ENCODE measurements at regions not wholly inside any gene's neighbourhood (a gene's known extent, or its start where the extent isn't known, plus 50 kb on each side); places are given as distances from the start of the nearest gene placed in this dataset.

DNA sequence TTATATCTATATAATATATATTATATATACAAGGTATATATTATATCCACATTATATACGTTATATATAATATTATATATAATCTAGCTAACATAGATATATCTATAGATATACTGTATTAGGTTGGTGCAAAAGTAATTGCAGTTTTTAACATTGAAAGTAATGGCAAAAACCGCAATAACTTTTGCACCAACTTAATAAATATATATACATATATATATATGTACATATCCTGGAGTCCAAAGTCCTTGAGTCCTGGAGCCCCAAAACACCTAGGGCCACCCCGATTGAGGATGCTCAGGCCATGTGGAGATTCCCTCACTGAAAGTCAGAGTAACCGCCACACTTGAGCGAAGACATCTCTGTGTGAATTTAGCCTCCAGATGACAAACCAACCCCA lies 408.2 kb upstream of the AUTS2 start:
- Histone ChIP-seq H3K4me3 (ENCODE audit: low read length) (no peak overlapping the region), H3K4me1 (ENCODE audit: insufficient read depth, low read length) (no peaks in the 10 kb centered on the region), H3K36me3 (ENCODE audit: insufficient read depth, low read length) (no peaks in the 10 kb centered on the region), H3K27me3 (ENCODE audit: insufficient read depth, low read length) (no peaks in the 10 kb centered on the region), H3K27ac (ENCODE audit: low read depth, low read length) (no peak overlapping the region), H3K9ac (ENCODE audit: low read depth, low read length) (no peak overlapping the region), H3K9me3 (ENCODE audit: insufficient read depth, low read depth, low read length) (no peaks in the 10 kb centered on the region)
- 98% methylated on average over 3 of the region's 5 CpGs for WGBS

DNA sequence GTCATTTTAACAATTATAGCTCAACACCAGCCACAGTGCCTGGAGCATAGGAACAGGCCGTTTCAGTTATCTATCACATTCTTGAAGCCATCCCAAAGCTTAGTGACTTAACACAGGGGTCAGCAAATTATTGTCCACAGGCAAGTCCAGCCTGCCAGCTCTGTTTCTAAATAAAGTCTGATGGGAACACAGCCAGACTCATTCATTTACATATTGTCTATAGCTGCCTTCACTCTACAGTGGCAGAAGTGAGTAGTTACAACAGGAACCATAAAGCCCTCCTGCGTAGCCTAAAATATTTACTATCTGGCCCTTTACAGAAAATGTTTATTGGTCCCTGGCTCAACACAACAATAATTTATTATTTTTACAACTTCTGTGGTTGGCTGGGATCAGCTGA lies 407.5 kb upstream of the AUTS2 start:
- Histone ChIP-seq H3K4me3 (ENCODE audit: low read length) (no peak overlapping the region), H3K36me3 (ENCODE audit: insufficient read depth, low read length) (no peaks in the 10 kb centered on the region), H3K27ac (ENCODE audit: low read depth, low read length) (no peak overlapping the region), H3K9ac (ENCODE audit: low read depth, low read length) (no peak overlapping the region), H3K27me3 (ENCODE audit: insufficient read depth, low read length) (no peaks in the 10 kb centered on the region), H3K9me3 (ENCODE audit: insufficient read depth, low read depth, low read length) (no peaks in the 10 kb centered on the region), H3K4me1 (ENCODE audit: insufficient read depth, low read length) (no peaks in the 10 kb centered on the region)
- 88% methylated on average over 2 of the region's 2 CpGs for WGBS

- Histone ChIP-seq H3K36me3 (ENCODE audit: insufficient read depth, low read length) (no peaks in the 10 kb centered on the region), H3K4me3 (ENCODE audit: low read length) (no peak overlapping the region), H3K9me3 (ENCODE audit: insufficient read depth, low read depth, low read length) (no peaks in the 10 kb centered on the region), H3K27ac (ENCODE audit: low read depth, low read length) (no peak overlapping the region), H3K9ac (ENCODE audit: low read depth, low read length) (no peak overlapping the region), H3K27me3 (ENCODE audit: insufficient read depth, low read length) (no peaks in the 10 kb centered on the region), H3K4me1 (ENCODE audit: insufficient read depth, low read length) (no peaks in the 10 kb centered on the region)
- WGBS, result 90% methylated on average over 1 of the region's 3 CpGs
These were observed 406.1 kb upstream of the AUTS2 start for GRCh38 chr7:69192134-69192533.

GRCh38 chr7:69193061-69193460 lies 405.2 kb upstream of the AUTS2 start:
- no peaks in the 10 kb centered on the region for H3K27me3 ChIP-seq (ENCODE audit: insufficient read depth, low read length)

DNA sequence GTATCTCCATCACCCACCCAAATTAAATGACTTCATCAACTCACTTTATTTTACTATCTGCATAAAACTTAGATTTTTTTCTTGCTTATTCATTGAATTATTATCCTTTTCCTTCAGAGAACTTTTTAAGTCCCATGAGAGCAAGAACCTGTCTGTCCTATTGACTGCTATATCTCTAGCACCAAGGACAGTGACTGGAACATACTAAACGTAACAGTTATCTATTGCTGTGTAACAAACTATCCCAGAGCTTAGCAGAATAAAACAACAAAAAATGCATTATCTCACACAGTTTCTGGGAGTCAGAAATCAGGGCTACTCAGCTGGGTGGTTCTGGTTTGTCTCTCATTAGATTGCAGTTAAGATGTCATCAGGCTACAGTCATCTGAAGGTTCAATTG lies 401.7 kb upstream of the AUTS2 start:
- no peaks in the 10 kb centered on the region for H3K27me3 ChIP-seq (ENCODE audit: insufficient read depth, low read length)
- H3K9me3 ChIP-seq (ENCODE audit: insufficient read depth, low read depth, low read length), result peaks cover 5% of the 10 kb centered on the region; the same call in 1 of the 2 replicates
- no peaks in the 10 kb centered on the region for H3K4me1 ChIP-seq (ENCODE audit: insufficient read depth, low read length)
- no peaks in the 10 kb centered on the region for H3K36me3 ChIP-seq (ENCODE audit: insufficient read depth, low read length)
- no peak overlapping the region for H3K9ac ChIP-seq (ENCODE audit: low read depth, low read length)
- no peak overlapping the region for H3K27ac ChIP-seq (ENCODE audit: low read depth, low read length)
- H3K4me3 ChIP-seq (ENCODE audit: low read length), result no peak overlapping the region
- WGBS, result 93% methylated on average over 1 of the region's 1 CpG

More at GRCh38 chr7:69193061-69193460, 405.2 kb upstream of the AUTS2 start:
- no peak overlapping the region for H3K4me3 ChIP-seq (ENCODE audit: low read length)
- H3K9ac ChIP-seq (ENCODE audit: low read depth, low read length), result no peak overlapping the region
- H3K9me3 ChIP-seq (ENCODE audit: insufficient read depth, low read depth, low read length), result 0 out of 2 replicates have a peak, but pooled peaks cover 3% of the 10 kb centered on the region
- 93% methylated on average over 4 of the region's 4 CpGs for WGBS
- no peaks in the 10 kb centered on the region for H3K36me3 ChIP-seq (ENCODE audit: insufficient read depth, low read length)
- no peak overlapping the region for H3K27ac ChIP-seq (ENCODE audit: low read depth, low read length)
- H3K4me1 ChIP-seq (ENCODE audit: insufficient read depth, low read length), result no peaks in the 10 kb centered on the region

DNA sequence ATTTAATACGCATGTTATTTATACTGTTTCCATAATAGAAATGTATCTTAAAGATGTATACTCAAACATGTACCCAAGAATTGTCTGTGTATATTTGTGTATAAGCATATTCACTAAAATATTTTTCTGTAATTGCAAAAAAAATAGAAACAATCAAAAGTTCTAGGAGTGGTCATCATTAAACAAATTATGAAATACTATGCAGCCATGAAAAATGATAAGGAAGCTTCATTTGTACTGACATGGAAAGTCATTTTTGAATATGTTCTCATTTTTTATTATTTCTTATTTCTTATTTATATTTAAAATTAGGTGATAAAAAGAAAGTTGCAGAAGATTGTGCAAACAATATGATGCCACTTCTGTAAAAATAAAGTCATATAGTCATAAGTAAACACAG lies 400.0 kb upstream of the AUTS2 start:
- no peaks in the 10 kb centered on the region for H3K27me3 ChIP-seq (ENCODE audit: insufficient read depth, low read length)
- no peak overlapping the region for H3K27ac ChIP-seq (ENCODE audit: low read depth, low read length)
- H3K4me1 ChIP-seq (ENCODE audit: insufficient read depth, low read length), result no peaks in the 10 kb centered on the region
- WGBS, result no CpG with 5 or more reads among the region's 1 CpG
- H3K9me3 ChIP-seq (ENCODE audit: insufficient read depth, low read depth, low read length), result peaks cover 5% of the 10 kb centered on the region; the same call in 1 of the 2 replicates
- no peak overlapping the region for H3K9ac ChIP-seq (ENCODE audit: low read depth, low read length)
- no peaks in the 10 kb centered on the region for H3K36me3 ChIP-seq (ENCODE audit: insufficient read depth, low read length)
- no peak overlapping the region for H3K4me3 ChIP-seq (ENCODE audit: low read length)

GRCh38 chr7:69199041-69199440 lies 399.2 kb upstream of the AUTS2 start:
- Histone ChIP-seq H3K4me1 (ENCODE audit: insufficient read depth, low read length) (no peaks in the 10 kb centered on the region), H3K9ac (ENCODE audit: low read depth, low read length) (no peak overlapping the region), H3K27me3 (ENCODE audit: insufficient read depth, low read length) (no peaks in the 10 kb centered on the region), H3K9me3 (ENCODE audit: insufficient read depth, low read depth, low read length) (peaks cover 5% of the 10 kb centered on the region; the same call in 1 of the 2 replicates), H3K27ac (ENCODE audit: low read depth, low read length) (no peak overlapping the region), H3K36me3 (ENCODE audit: insufficient read depth, low read length) (no peaks in the 10 kb centered on the region), H3K4me3 (ENCODE audit: low read length) (no peak overlapping the region)
- 87% methylated on average over 5 of the region's 5 CpGs for WGBS

GRCh38 chr7:69199661-69200060 lies 398.6 kb upstream of the AUTS2 start:
- Histone ChIP-seq H3K9ac (ENCODE audit: low read depth, low read length) (no peak overlapping the region), H3K27ac (ENCODE audit: low read depth, low read length) (no peak overlapping the region), H3K27me3 (ENCODE audit: insufficient read depth, low read length) (no peaks in the 10 kb centered on the region), H3K4me3 (ENCODE audit: low read length) (no peak overlapping the region), H3K9me3 (ENCODE audit: insufficient read depth, low read depth, low read length) (peaks cover 5% of the 10 kb centered on the region; the same call in 1 of the 2 replicates), H3K36me3 (ENCODE audit: insufficient read depth, low read length) (no peaks in the 10 kb centered on the region), H3K4me1 (ENCODE audit: insufficient read depth, low read length) (no peaks in the 10 kb centered on the region)
- WGBS, result 93% methylated on average over 1 of the region's 1 CpG

GRCh38 chr7:69203871-69204270 lies 394.4 kb upstream of the AUTS2 start:
- WGBS, result 83% methylated on average over 2 of the region's 2 CpGs
- Histone ChIP-seq H3K27me3 (ENCODE audit: insufficient read depth, low read length) (no peaks in the 10 kb centered on the region), H3K4me3 (ENCODE audit: low read length) (no peak overlapping the region), H3K9me3 (ENCODE audit: insufficient read depth, low read depth, low read length) (peaks cover 2% of the 10 kb centered on the region; the same call in 1 of the 2 replicates), H3K4me1 (ENCODE audit: insufficient read depth, low read length) (no peaks in the 10 kb centered on the region), H3K9ac (ENCODE audit: low read depth, low read length) (no peak overlapping the region), H3K27ac (ENCODE audit: low read depth, low read length) (no peak overlapping the region), H3K36me3 (ENCODE audit: insufficient read depth, low read length) (no peaks in the 10 kb centered on the region)

GRCh38 chr7:69204943-69205342 lies 393.3 kb upstream of the AUTS2 start:
- no peak overlapping the region for H3K4me3 ChIP-seq (ENCODE audit: low read length)
- H3K4me1 ChIP-seq (ENCODE audit: insufficient read depth, low read length), result no peaks in the 10 kb centered on the region
- H3K27me3 ChIP-seq (ENCODE audit: insufficient read depth, low read length), result no peaks in the 10 kb centered on the region
- no peak overlapping the region for H3K9ac ChIP-seq (ENCODE audit: low read depth, low read length)
- H3K36me3 ChIP-seq (ENCODE audit: insufficient read depth, low read length), result no peaks in the 10 kb centered on the region
- H3K9me3 ChIP-seq (ENCODE audit: insufficient read depth, low read depth, low read length), result no peaks in the 10 kb centered on the region
- no peak overlapping the region for H3K27ac ChIP-seq (ENCODE audit: low read depth, low read length)
- WGBS, result 70% methylated on average over 1 of the region's 3 CpGs

GRCh38 chr7:69205581-69205980 lies 392.7 kb upstream of the AUTS2 start:
- H3K36me3 ChIP-seq (ENCODE audit: insufficient read depth, low read length), result no peaks in the 10 kb centered on the region
- H3K27me3 ChIP-seq (ENCODE audit: insufficient read depth, low read length), result no peaks in the 10 kb centered on the region
- no peak overlapping the region for H3K27ac ChIP-seq (ENCODE audit: low read depth, low read length)
- H3K9me3 ChIP-seq (ENCODE audit: insufficient read depth, low read depth, low read length), result no peaks in the 10 kb centered on the region
- no peak overlapping the region for H3K4me3 ChIP-seq (ENCODE audit: low read length)
- H3K9ac ChIP-seq (ENCODE audit: low read depth, low read length), result no peak overlapping the region
- H3K4me1 ChIP-seq (ENCODE audit: insufficient read depth, low read length), result no peaks in the 10 kb centered on the region

DNA sequence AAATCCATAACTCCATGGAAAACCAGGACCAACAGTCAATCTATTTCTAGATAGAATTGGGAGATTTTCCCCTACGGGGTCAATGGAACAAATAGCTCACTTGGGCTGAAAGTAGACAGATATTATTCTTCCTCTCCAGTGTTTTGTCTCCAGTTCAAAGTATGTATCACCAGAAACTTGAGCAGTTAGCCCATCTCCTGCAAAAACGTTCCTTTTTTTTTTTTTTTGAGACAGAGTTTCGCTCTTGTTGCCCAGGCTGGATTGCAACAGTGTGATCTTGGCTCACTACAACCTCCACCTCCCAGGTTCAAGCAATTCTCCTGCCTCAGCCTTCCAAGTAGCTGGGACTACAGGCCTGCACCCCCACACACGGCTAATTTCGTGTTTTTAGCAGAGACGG lies 390.0 kb upstream of the AUTS2 start:
- WGBS, result 91% methylated on average over 6 of the region's 6 CpGs
- Histone ChIP-seq H3K27ac (ENCODE audit: low read depth, low read length) (no peak overlapping the region), H3K9me3 (ENCODE audit: insufficient read depth, low read depth, low read length) (no peaks in the 10 kb centered on the region), H3K27me3 (ENCODE audit: insufficient read depth, low read length) (no peaks in the 10 kb centered on the region), H3K4me3 (ENCODE audit: low read length) (no peak overlapping the region), H3K4me1 (ENCODE audit: insufficient read depth, low read length) (no peaks in the 10 kb centered on the region), H3K9ac (ENCODE audit: low read depth, low read length) (no peak overlapping the region), H3K36me3 (ENCODE audit: insufficient read depth, low read length) (no peaks in the 10 kb centered on the region)
